NCI-H128 (cell line): ENCODE measurements at regions not wholly inside any gene's neighbourhood (a gene's known extent, or its start where the extent isn't known, plus 50 kb on each side); places are given as distances from the start of the nearest gene placed in this dataset.

ENCODE experiments used
- DNase-seq: peaks from one replicate; lab custom pipeline; 2025; ENCODE audit not compliant: unreplicated experiment; lab: John Stamatoyannopoulos, UW

GRCh38 chr4:62196338-62196737, 996.2 kb downstream of the ADGRL3 start:
- no peak for DNase-seq

- DNase-seq: no peak
Measured at GRCh38 chr4:62194342-62194741, 994.2 kb downstream of the ADGRL3 start.

- no peak for DNase-seq
Measured at GRCh38 chr4:62193761-62194160, 993.6 kb downstream of the ADGRL3 start.

- DNase-seq: no peak
Measured at GRCh38 chr4:62191451-62192240, 991.5 kb downstream of the ADGRL3 start.

GRCh38 chr4:62170235-62170634, 970.1 kb downstream of the ADGRL3 start:
- no peak for DNase-seq

- no peak for DNase-seq
Measured at GRCh38 chr4:62168681-62169080, 968.6 kb downstream of the ADGRL3 start.

GRCh38 chr4:62162606-62163005, 962.5 kb downstream of the ADGRL3 start:
- no peak for DNase-seq

GRCh38 chr4:62161446-62161845, 961.3 kb downstream of the ADGRL3 start:
- DNase-seq: no peak

GRCh38 chr4:62159876-62160275, 959.8 kb downstream of the ADGRL3 start:
- DNase-seq: no peak

- DNase-seq: no peak
Measured at GRCh38 chr4:62159306-62159705, 959.2 kb downstream of the ADGRL3 start.

GRCh38 chr4:62156205-62156604, 956.1 kb downstream of the ADGRL3 start:
- no peak for DNase-seq

- DNase-seq: no peak
Measured at GRCh38 chr4:62145276-62145675, 945.1 kb downstream of the ADGRL3 start.

- no peak for DNase-seq
Measured at GRCh38 chr4:62144431-62144830, 944.3 kb downstream of the ADGRL3 start.

- no peak for DNase-seq
Measured at GRCh38 chr4:62135565-62136156, 935.5 kb downstream of the ADGRL3 start.

GRCh38 chr4:62133977-62134376, 933.9 kb downstream of the ADGRL3 start:
- DNase-seq: no peak

- DNase-seq: no peak
Measured at GRCh38 chr4:62133101-62133897, 933.2 kb downstream of the ADGRL3 start.

- DNase-seq: no peak
Measured at GRCh38 chr4:62131049-62131448, 930.9 kb downstream of the ADGRL3 start.

GRCh38 chr4:62130637-62131036, 930.5 kb downstream of the ADGRL3 start:
- no peak for DNase-seq

GRCh38 chr4:62130230-62130629, 930.1 kb downstream of the ADGRL3 start:
- no peak for DNase-seq
